ENCODE measurements at regions not wholly inside any gene's neighbourhood (a gene's known extent, or its start where the extent isn't known, plus 50 kb on each side); places are given as distances from the start of the nearest gene placed in this dataset.
"Not testable (repeated sequence)": the region's sequence is repeated elsewhere in the genome, so short reads cannot be mapped to it uniquely, and the experiment has no call there.

DNA sequence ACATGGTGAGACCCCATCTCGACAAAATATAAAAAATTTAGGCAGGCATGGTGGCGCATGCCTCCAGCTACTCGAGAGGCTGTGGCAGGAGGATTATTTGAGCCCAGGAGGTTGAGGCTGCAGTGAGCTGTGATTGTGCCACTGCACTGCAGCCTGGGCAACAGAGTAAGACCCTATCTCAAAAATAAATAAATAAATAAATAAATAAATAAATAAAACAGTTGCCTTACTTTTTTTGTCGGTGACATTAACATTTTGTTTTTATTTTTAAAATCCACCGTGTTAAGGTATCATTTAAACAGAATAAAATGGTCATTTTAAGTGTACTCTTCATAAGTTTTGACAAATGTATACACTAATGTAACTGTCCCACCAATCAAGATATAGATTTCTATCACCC is 57.0 kb downstream of the RASL11A start:
- DNase-seq (ENCODE audit: low read depth, low spot score): no peak

GRCh38 chr13:27329210-27329609 is 58.6 kb downstream of the RASL11A start:
- no peak for DNase-seq (ENCODE audit: low read depth, low spot score)

GRCh38 chr13:27334774-27335435 is 64.3 kb downstream of the RASL11A start:
- DNase-seq (ENCODE audit: low read depth, low spot score): no peak

DNA sequence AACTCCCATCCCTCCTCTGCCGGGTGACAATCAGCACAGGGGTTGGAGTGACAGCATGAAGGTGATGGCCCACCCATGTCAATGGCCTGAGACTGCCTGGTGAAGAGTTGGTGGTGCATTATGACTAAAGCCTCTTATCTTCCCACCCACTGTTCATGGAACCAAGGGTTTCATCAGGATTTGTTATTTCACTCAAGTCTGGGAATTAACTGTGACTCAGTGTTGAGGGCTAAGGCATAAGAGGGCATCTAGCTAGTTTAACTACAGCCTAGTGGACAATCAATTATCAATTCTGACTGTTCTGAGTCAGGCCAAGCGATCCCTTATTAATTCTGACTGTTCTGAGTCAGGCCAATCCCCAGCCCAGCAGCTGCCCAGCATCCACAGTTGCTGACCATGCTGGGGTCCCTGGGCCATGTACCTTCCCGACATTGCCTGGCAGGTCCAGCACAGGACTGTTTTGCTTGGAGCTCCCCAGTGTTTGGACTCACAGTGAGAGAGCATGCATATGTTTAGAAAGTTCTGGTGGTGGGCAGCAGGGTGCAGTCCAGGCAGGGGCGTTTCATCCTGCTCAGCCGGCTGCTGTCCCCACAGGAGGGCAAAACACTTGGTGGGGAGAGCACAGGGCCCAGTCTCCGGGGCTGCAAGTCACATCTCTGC is 65.5 kb downstream of the RASL11A start:
- DNase-seq (ENCODE audit: low read depth, low spot score): peak; percentile 32

- DNase-seq (ENCODE audit: low read depth, low spot score): no peak
Measured at GRCh38 chr13:27338207-27338606, 67.6 kb downstream of the RASL11A start.

GRCh38 chr13:27338816-27339215 is 68.2 kb downstream of the RASL11A start:
- DNase-seq (ENCODE audit: low read depth, low spot score): no peak

- no peak for DNase-seq (ENCODE audit: low read depth, low spot score)
Measured at GRCh38 chr13:27339299-27339698, 68.7 kb downstream of the RASL11A start.

GRCh38 chr13:27341616-27342015 is 71.0 kb downstream of the RASL11A start:
- no peak for DNase-seq (ENCODE audit: low read depth, low spot score)

- no peak for DNase-seq (ENCODE audit: low read depth, low spot score)
Measured at GRCh38 chr13:27347211-27347772, 76.7 kb downstream of the RASL11A start.

- no peak for DNase-seq (ENCODE audit: low read depth, low spot score)
Measured at GRCh38 chr13:27348461-27348860, 76.0 kb upstream of the GTF3A start.

GRCh38 chr13:27349458-27349857 is 75.0 kb upstream of the GTF3A start:
- no peak for DNase-seq (ENCODE audit: low read depth, low spot score)

DNA sequence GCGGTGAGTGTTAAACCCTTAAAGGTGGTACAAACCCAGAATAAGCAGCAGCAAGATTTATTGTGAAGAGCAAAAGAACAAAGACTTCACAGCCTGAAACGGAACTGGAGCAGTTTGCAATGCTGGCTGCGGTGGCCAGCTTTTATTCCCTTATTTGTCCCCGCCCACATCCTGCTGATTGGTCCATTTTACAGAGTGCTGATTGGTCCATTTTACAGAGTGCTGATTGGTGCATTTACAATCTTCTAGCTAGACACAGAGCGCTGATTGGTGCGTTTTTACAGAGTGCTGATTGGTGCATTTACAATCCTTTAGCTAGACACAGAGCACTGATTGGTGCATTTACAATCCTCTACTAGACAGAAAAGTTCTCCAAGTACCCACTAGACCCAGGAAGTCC is 73.6 kb upstream of the GTF3A start:
- DNase-seq (ENCODE audit: low read depth, low spot score): not testable (repeated sequence)

DNA sequence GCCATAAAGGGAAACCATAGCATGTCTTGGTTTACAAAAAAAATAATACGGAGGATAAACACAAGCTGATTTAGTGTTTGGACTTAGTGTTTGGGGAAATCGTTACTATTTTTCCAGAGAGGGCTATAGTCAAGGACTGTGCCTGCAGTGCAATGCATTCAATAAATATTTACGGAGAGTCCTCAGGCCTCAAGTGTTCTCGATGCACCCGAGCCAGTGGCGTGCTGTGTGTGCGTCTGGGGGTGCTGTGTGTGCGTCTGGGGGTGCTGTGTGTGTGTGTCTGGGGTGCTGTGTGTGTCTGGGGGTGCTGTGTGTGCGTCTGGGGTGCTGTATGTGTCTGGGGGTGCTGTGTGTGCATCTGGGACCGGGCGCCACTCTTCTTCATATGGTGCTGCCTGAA is 71.7 kb upstream of the GTF3A start:
- no peak for DNase-seq (ENCODE audit: low read depth, low spot score)

- no peak for DNase-seq (ENCODE audit: low read depth, low spot score)
Measured at GRCh38 chr13:27353166-27353583, 71.2 kb upstream of the GTF3A start.

GRCh38 chr13:27353708-27354107 is 70.7 kb upstream of the GTF3A start:
- DNase-seq (ENCODE audit: low read depth, low spot score): no peak

GRCh38 chr13:27354379-27354778 is 70.0 kb upstream of the GTF3A start:
- DNase-seq (ENCODE audit: low read depth, low spot score): no peak

DNA sequence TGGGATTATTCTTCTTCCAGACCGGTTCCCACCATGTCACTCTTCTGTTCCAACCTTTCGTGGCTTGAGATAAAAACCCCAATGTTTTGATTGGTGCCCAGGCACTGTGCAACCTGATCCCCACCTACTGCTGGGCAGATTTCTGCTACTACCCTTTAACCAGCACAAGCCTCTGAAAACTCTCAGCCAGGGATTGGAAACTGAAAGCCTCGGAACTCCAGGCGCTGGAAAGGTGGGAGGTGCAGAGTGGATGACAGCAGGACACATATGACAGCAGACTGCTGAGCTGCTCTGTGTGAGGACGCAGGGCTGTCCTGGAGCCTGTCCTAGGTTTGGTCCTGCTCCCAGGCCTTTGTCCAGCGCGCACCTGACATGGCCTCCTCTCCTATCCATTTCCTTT is 68.5 kb upstream of the GTF3A start:
- no peak for DNase-seq (ENCODE audit: low read depth, low spot score)

GRCh38 chr13:27358420-27358819 is 66.0 kb upstream of the GTF3A start:
- no peak for DNase-seq (ENCODE audit: low read depth, low spot score)

GRCh38 chr13:27359199-27359821 is 65.1 kb upstream of the GTF3A start:
- no peak for DNase-seq (ENCODE audit: low read depth, low spot score)

GRCh38 chr13:27360562-27360961 is 63.9 kb upstream of the GTF3A start:
- no peak for DNase-seq (ENCODE audit: low read depth, low spot score)

DNA sequence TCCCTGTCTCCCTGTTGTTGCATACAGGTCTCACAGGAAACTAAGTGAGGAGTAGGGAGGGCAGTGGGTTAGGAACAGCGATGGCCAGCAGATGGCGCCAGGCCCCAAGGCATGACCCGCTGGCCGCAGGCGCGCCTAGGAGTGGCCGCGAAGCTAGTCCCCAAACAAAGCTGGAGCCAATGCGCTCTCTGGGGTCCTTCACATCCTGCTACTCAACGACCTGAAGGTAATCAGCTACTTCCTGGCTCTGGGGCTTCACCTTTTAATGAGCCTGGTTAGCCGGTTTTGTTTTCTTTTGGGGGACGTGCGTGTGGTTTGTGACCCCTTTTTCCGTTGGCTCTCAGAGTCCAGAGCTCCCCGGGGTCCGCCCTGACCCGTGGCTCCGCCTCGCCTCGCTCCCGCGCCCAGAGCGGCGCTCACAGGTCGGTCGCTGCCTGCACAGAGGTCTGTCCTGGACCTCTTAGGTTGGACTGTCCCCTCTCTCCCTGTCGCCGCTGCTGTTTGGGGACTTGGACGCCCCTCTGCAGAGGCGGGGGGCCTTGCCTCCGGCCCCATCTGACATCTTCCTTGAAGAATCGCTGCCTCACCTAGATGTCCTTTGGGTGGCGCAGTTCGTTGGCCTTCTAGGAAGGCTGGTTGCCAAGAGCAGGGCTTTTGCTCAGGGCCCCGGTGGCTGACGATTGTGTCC is 62.2 kb upstream of the GTF3A start:
- DNase-seq (ENCODE audit: low read depth, low spot score): peak; percentile 54

DNA sequence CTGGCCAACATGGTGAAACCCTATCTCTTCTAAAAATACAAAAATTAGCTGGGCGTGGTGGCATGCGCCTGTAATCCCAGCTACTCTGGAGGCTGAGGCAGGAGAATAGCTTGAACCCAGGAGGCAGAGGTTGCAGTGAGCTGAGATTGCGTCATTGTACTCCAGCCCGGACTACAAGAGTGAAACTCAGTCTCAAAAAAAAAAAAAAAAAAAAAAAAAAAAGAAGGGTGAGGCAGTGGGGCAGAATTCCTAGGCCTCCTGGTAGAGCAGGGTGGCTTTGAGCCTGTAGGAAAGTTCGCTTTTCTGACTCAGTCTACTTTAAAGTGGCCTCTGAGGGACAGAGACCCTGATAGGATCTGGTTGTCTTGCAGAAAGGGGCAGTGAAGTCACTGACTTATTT is 60.8 kb upstream of the GTF3A start:
- not testable (repeated sequence) for DNase-seq (ENCODE audit: low read depth, low spot score)
